Keratinocyte (primary cell): ENCODE measurements at regions not wholly inside any gene's neighbourhood (a gene's known extent, or its start where the extent isn't known, plus 50 kb on each side); places are given as distances from the start of the nearest gene placed in this dataset.

Experiments
- DNase-seq: peaks from one replicate; pipeline ENCODE4 v3.0.0-alpha.2; 2011; ENCODE audit warnings: low read depth, missing footprints, low spot score
- FAIRE-seq: peaks from 2 replicates; lab custom pipeline; 2011; peaks lifted over from hg19 to GRCh38; lab: Jason Lieb, UNC
- H2AFZ ChIP-seq: 2 replicates; pipeline ENCODE4 v1.6.0; 2012; ENCODE audit warnings: low read length, control low read depth, inconsistent platforms; ENCODE audit not compliant: control insufficient read depth
- H3K27ac ChIP-seq: 2 replicates; pipeline ENCODE4 v1.5.1; 2011; ENCODE audit warnings: low read length; ENCODE audit not compliant: control insufficient read depth, insufficient read depth
- H3K27me3 ChIP-seq: 3 replicates; pipeline ENCODE4 v1.6.0; 2011; ENCODE audit warnings: low read length; ENCODE audit not compliant: control insufficient read depth, insufficient read depth; ENCODE audit errors: extremely low read depth
- H3K36me3 ChIP-seq, 2 experiments: 2 replicates in 1 of 2; 3 replicates in 1 of 2; pipeline ENCODE4 v1.5.1; 2011; ENCODE audit warnings: low read length in 2 of 2, mild to moderate bottlenecking in 1 of 2; ENCODE audit not compliant: control insufficient read depth in 2 of 2, insufficient read depth in 2 of 2; ENCODE audit errors: extremely low read depth in 1 of 2
- H3K4me1 ChIP-seq: 3 replicates; pipeline ENCODE4 v1.5.1; 2011; ENCODE audit warnings: low read length; ENCODE audit not compliant: control insufficient read depth, insufficient read depth; ENCODE audit errors: extremely low read depth
- H3K4me2 ChIP-seq: 3 replicates; pipeline ENCODE4 v1.6.0; 2011; ENCODE audit warnings: low read depth, low read length; ENCODE audit not compliant: control insufficient read depth, insufficient read depth; ENCODE audit errors: extremely low read depth
- H3K4me3 ChIP-seq, 3 experiments: fragments of 200-600 bp in 1 of 3; sonication (generic) in 1 of 3; 2 replicates in 2 of 3; 3 replicates in 1 of 3; pipeline ENCODE4 v1.5.1; 2011 to 2016; ENCODE audit warnings: low read length in 3 of 3, mild to moderate bottlenecking in 3 of 3, control low read depth in 2 of 3, inconsistent platforms in 1 of 3, low read depth in 1 of 3, mixed read lengths in 1 of 3, mixed run types in 1 of 3, moderate library complexity in 1 of 3; ENCODE audit not compliant: control insufficient read depth in 2 of 3, insufficient read depth in 2 of 3; ENCODE audit errors: extremely low read depth in 1 of 3
- H3K79me2 ChIP-seq: 2 replicates; pipeline ENCODE4 v1.6.0; 2012; ENCODE audit warnings: low read length; ENCODE audit not compliant: control insufficient read depth, insufficient read depth
- H3K9ac ChIP-seq: 3 replicates; pipeline ENCODE4 v1.6.0; 2011; ENCODE audit warnings: low read length; ENCODE audit not compliant: control insufficient read depth, insufficient read depth; ENCODE audit errors: extremely low read depth
- H3K9me1 ChIP-seq: 3 replicates; pipeline ENCODE4 v1.6.0; 2011; ENCODE audit warnings: low read length; ENCODE audit not compliant: control insufficient read depth, insufficient read depth; ENCODE audit errors: extremely low read depth
- H3K9me3 ChIP-seq: 2 replicates; pipeline ENCODE4 v1.5.1; 2012; ENCODE audit warnings: low read depth, low read length; ENCODE audit not compliant: control insufficient read depth
- H4K20me1 ChIP-seq: 3 replicates; pipeline ENCODE4 v1.6.0; 2011; ENCODE audit warnings: low read length; ENCODE audit not compliant: control insufficient read depth, insufficient read depth; ENCODE audit errors: extremely low read depth
- EZH2 ChIP-seq: IDR thresholded peaks from one replicate; pipeline ENCODE4 v1.6.1; 2012; ENCODE audit warnings: inconsistent platforms, mild to moderate bottlenecking, low read length, moderate library complexity
- dilution Hi-C: fragments of 300-500 bp; cut with MboI; formaldehyde crosslinking; loops from one replicate; pipeline ENCODE4 v1.7.0; 2020; ENCODE audit warnings: low sequenced_read_pairs; ENCODE audit not compliant: extremely low pct_ligation_motif_present
- TF ChIP-seq, protein P1 (sequence below), 3 experiments: IDR thresholded peaks in 1 of 3; conservative IDR thresholded peaks in 1 of 3; optimal IDR thresholded peaks in 1 of 3; 2 replicates in 2 of 3; 3 replicates in 1 of 3; pipeline versions ENCODE3 to v1.5.1; 2011; ENCODE audit warnings: low read length in 3 of 3, mild to moderate bottlenecking in 3 of 3, moderate library complexity in 2 of 3, control low read depth in 1 of 3, inconsistent platforms in 1 of 3; ENCODE audit not compliant: insufficient read depth in 2 of 3; ENCODE audit errors: extremely low read depth in 1 of 3

DNA sequence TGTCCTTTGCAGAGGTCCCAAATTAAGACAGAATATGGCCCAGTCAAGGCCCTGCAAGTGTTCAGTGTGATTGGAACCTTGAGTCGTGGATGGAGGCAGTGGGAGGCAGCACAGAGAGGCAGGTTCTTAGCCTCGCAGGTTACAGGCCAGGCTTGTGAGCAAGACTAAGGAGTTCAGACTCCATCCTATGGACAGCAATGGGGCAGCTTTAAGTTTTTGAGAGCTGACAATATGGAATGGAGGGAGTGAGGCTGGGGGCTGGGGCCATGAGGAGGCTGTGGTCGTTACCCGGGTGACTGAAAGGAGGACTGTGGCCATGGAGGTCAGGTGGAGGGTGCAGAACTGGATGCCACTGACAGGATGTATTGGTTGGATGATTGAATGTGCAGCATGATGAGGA, 74.1 kb upstream of the PRR23C start:
- dilution Hi-C loops = loop anchor here (10.0 to 25.0 kb wide), 2 partner anchors 46 to 193 kb away; no protein-coding TSS in a partner anchor
- Histone ChIP-seq H2AFZ (no peak overlapping the region), H3K4me1 (no peaks in the 10 kb centered on the region), H3K9ac (no peak overlapping the region), H3K27me3 (peaks cover 18% of the 10 kb centered on the region), H4K20me1 (no peaks in the 10 kb centered on the region), H3K9me3 (no peaks in the 10 kb centered on the region), H3K36me3 (no peaks in the 10 kb centered on the region), H3K4me2 (no peak overlapping the region), H3K79me2 (no peaks in the 10 kb centered on the region), H3K4me3 (no peak overlapping the region), H3K9me1 (no peaks in the 10 kb centered on the region), H3K27ac (no peak overlapping the region)
- DNase-seq = no peak
- FAIRE-seq = no peak
- TF ChIP-seq EZH2 = no peak
- TF ChIP-seq, protein P1, sequence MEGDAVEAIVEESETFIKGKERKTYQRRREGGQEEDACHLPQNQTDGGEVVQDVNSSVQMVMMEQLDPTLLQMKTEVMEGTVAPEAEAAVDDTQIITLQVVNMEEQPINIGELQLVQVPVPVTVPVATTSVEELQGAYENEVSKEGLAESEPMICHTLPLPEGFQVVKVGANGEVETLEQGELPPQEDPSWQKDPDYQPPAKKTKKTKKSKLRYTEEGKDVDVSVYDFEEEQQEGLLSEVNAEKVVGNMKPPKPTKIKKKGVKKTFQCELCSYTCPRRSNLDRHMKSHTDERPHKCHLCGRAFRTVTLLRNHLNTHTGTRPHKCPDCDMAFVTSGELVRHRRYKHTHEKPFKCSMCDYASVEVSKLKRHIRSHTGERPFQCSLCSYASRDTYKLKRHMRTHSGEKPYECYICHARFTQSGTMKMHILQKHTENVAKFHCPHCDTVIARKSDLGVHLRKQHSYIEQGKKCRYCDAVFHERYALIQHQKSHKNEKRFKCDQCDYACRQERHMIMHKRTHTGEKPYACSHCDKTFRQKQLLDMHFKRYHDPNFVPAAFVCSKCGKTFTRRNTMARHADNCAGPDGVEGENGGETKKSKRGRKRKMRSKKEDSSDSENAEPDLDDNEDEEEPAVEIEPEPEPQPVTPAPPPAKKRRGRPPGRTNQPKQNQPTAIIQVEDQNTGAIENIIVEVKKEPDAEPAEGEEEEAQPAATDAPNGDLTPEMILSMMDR (optimal IDR thresholded peaks at IDR 0.05 in 1 of 3, IDR thresholded peaks at IDR 0.05 in 1 of 3, conservative IDR thresholded peaks at IDR 0.05 in 1 of 3; ENCODE audit: extremely low read depth in 1 of 3, insufficient read depth in 2 of 3, low read length in 3 of 3) = no peak

DNA sequence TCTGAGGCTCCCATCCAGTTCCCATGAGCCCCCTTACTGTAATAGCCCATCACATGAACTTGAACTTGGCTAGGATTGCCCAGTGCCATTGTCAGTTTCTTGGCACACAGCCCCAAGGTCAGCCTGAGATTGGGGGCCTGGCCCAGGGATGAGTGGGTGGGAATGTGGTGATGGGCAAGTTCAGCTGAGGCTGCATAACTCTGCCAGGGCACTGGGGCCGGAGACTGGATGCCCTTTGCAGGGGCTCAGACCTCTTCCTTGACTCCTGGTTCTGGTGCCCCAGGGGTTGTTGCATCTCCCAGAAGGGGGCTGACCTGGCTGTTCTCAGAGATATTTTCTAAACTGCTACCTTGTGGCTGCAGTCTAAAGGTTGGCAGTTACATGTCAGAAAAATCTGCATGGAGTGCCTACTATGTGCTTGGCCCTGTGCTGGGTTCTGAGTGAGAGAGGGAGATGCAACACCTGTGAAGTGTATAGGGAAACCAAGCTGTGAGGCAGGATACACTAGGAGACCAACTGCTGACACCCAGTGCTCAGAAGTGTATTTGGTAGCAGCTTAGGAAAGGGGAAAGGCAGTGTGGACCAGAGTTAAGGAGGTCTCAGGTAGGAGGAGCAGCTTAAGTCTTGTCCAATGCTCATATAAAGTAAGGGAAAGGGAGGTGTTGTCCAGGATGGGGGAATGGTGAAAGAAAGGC, 74.8 kb upstream of the PRR23C start:
- dilution Hi-C loops = loop anchor here (10.0 to 25.0 kb wide), 2 partner anchors 45 to 193 kb away; no protein-coding TSS in a partner anchor
- no peaks in the 10 kb centered on the region for H3K79me2 ChIP-seq
- peaks cover 18% of the 10 kb centered on the region for H3K27me3 ChIP-seq
- H3K4me2 ChIP-seq = no peak overlapping the region
- H3K27ac ChIP-seq = no peak overlapping the region
- H3K9ac ChIP-seq = no peak overlapping the region
- no peak overlapping the region for H3K4me3 ChIP-seq
- DNase-seq (no peak), FAIRE-seq (no peak)
- H2AFZ ChIP-seq = no peak overlapping the region
- no peaks in the 10 kb centered on the region for H3K9me3 ChIP-seq
- TF ChIP-seq, protein P1 (optimal IDR thresholded peaks at IDR 0.05 in 1 of 3, IDR thresholded peaks at IDR 0.05 in 1 of 3, conservative IDR thresholded peaks at IDR 0.05 in 1 of 3; ENCODE audit: extremely low read depth in 1 of 3, insufficient read depth in 2 of 3, low read length in 3 of 3) = no peak
- no peak for TF ChIP-seq EZH2
- no peaks in the 10 kb centered on the region for H3K36me3 ChIP-seq
- no peaks in the 10 kb centered on the region for H3K9me1 ChIP-seq
- H4K20me1 ChIP-seq = no peaks in the 10 kb centered on the region
- no peaks in the 10 kb centered on the region for H3K4me1 ChIP-seq
